GM12878 (cell line): ENCODE measurements at regions not wholly inside any gene's neighbourhood (a gene's known extent, or its start where the extent isn't known, plus 50 kb on each side); places are given as distances from the start of the nearest gene placed in this dataset.

Experiments
- ATAC-seq: fragments of 200-7000 bp; cut with Tn5 transposase; 3 replicates; pipeline ENCODE4 v1.9.1; 2020; ENCODE audit warnings: mild to moderate bottlenecking, moderate library complexity
- BruUV-seq: library from RNA; stranded (reverse); fragments of 400-500 nt; replicated peaks from 2 replicates; lab custom pipeline; 2021; lab: Mats Ljungman, UMichigan
- CTCF ChIA-PET: fragments of 300-600 bp; sonication (Branson Sonifier 250); formaldehyde crosslinking; extraction: SDS; loops from one replicate; lab custom pipeline; 2021; ENCODE audit warnings: inconsistent platforms; lab: Yijun Ruan, JAX
- POLR2A ChIA-PET: fragments of 350-600 bp; formaldehyde crosslinking; extraction: SDS; loops from one replicate; lab custom pipeline; 2021; ENCODE audit warnings: inconsistent platforms; lab: Charles Lee
- RAD21 ChIA-PET: fragments of 300-600 bp; sonication (Branson Sonifier 250); formaldehyde crosslinking; loops from one replicate; lab custom pipeline; 2023; ENCODE audit warnings: antibody characterized with exemption; ENCODE audit not compliant: unreplicated experiment; lab: Charles Lee
- SMC1A ChIA-PET: fragments of 300-600 bp; sonication (Branson Sonifier 250); formaldehyde crosslinking; loops from one replicate; lab custom pipeline; 2023; ENCODE audit not compliant: unreplicated experiment, uncharacterized antibody; lab: Charles Lee
- DNase-seq: peaks from one replicate; pipeline ENCODE4 v3.0.0-alpha.2; 2011; ENCODE audit warnings: low read depth, low spot score
- FAIRE-seq: peaks from 3 replicates; lab custom pipeline; 2011; peaks lifted over from hg19 to GRCh38; lab: Jason Lieb, UNC
- H2AFZ ChIP-seq: 2 replicates; pipeline ENCODE4 v1.6.0; 2011; ENCODE audit warnings: low read depth, low read length, control low read depth; ENCODE audit not compliant: control insufficient read depth
- H3K27ac ChIP-seq: 2 replicates; pipeline ENCODE4 v1.5.1; 2011; ENCODE audit warnings: control low read depth; ENCODE audit not compliant: control insufficient read depth, insufficient read depth
- H3K27me3 ChIP-seq, 2 experiments: replicated peaks in 1 of 2; 2 replicates each; pipeline versions ENCODE4 v1.6.0 to v1.6.1; 2011; ENCODE audit warnings: low read length in 1 of 2; ENCODE audit not compliant: control insufficient read depth in 2 of 2, insufficient read depth in 2 of 2
- H3K36me3 ChIP-seq, 2 experiments: 2 replicates each; pipeline ENCODE4 v1.5.1; 2011; ENCODE audit warnings: low read length in 1 of 2; ENCODE audit not compliant: control insufficient read depth in 2 of 2, insufficient read depth in 2 of 2
- H3K4me1 ChIP-seq: 2 replicates; pipeline ENCODE4 v1.6.1; 2011; ENCODE audit warnings: mild to moderate bottlenecking, low read length, moderate library complexity, mixed read lengths; ENCODE audit not compliant: control insufficient read depth, insufficient read depth
- H3K4me2 ChIP-seq: 2 replicates; pipeline ENCODE4 v1.6.0; 2011; ENCODE audit warnings: control low read depth; ENCODE audit not compliant: control insufficient read depth, insufficient read depth
- H3K4me3 ChIP-seq: fragments of 200-600 bp; sonication (generic); 2 replicates; pipeline ENCODE4 v1.5.1; 2016
- H3K79me2 ChIP-seq: 2 replicates; pipeline ENCODE4 v1.6.0; 2011; ENCODE audit warnings: low read length; ENCODE audit not compliant: control insufficient read depth, insufficient read depth
- H3K9ac ChIP-seq: 2 replicates; pipeline ENCODE4 v1.8.0; 2011; ENCODE audit warnings: low read length, control low read depth, mixed read lengths; ENCODE audit not compliant: control insufficient read depth, insufficient read depth
- H3K9me3 ChIP-seq: replicated peaks from 3 replicates; pipeline ENCODE4 v1.5.1; 2011; ENCODE audit warnings: mild to moderate bottlenecking, low read length; ENCODE audit not compliant: control insufficient read depth, insufficient read depth
- H4K20me1 ChIP-seq: 2 replicates; pipeline ENCODE4 v1.6.0; 2011; ENCODE audit not compliant: control insufficient read depth, insufficient read depth
- BMI1 ChIP-seq: fragments of 450-650 bp; IDR thresholded peaks from 2 replicates; pipeline ENCODE4 v1.6.1; 2016; ENCODE audit warnings: mild to moderate bottlenecking, moderate library complexity, borderline replicate concordance
- CEBPZ ChIP-seq: fragments of 150-350 bp; IDR thresholded peaks from 2 replicates; pipeline ENCODE4 v1.6.1; 2016; ENCODE audit warnings: low read depth, low read length
- CHD4 ChIP-seq: fragments of 200-600 bp; sonication (generic); IDR thresholded peaks from 2 replicates; pipeline ENCODE4 v1.6.1; 2016; ENCODE audit warnings: mild to moderate bottlenecking
- EP300 ChIP-seq, 2 experiments: fragments of 150-350 bp in 1 of 2; IDR thresholded peaks; 2 replicates each; pipeline ENCODE4 v1.6.1; 2011 to 2012; ENCODE audit warnings: low read depth in 2 of 2, low read length in 2 of 2, borderline replicate concordance in 1 of 2, improper control_type of control experiment in 1 of 2, inconsistent platforms in 1 of 2; ENCODE audit not compliant: control insufficient read depth in 1 of 2
- FOS ChIP-seq: IDR thresholded peaks from 3 replicates; pipeline ENCODE4 v1.6.1; 2011; ENCODE audit warnings: borderline replicate concordance; ENCODE audit not compliant: insufficient read length; ENCODE audit errors: extremely low read depth
- HDGF ChIP-seq: fragments of 450-650 bp; IDR thresholded peaks from 2 replicates; pipeline ENCODE4 v1.6.1; 2016; ENCODE audit warnings: antibody characterized with exemption
- MXI1 ChIP-seq: fragments of 150-350 bp; IDR thresholded peaks from 2 replicates; pipeline ENCODE4 v1.6.1; 2011; ENCODE audit warnings: low read depth, mild to moderate bottlenecking, inconsistent platforms, low read length, improper control_type of control experiment
- RAD51 ChIP-seq: fragments of 450-650 bp; IDR thresholded peaks from 2 replicates; pipeline ENCODE4 v1.6.1; 2016; ENCODE audit warnings: moderate library complexity, mild to moderate bottlenecking, inconsistent platforms
- RBBP5 ChIP-seq: fragments of 200-600 bp; sonication (generic); conservative IDR thresholded peaks from 2 replicates; pipeline ENCODE4 v1.6.1; 2016
- TCF3 ChIP-seq: IDR thresholded peaks from 2 replicates; pipeline ENCODE4 v1.6.1; 2012; ENCODE audit warnings: low read depth, mild to moderate bottlenecking, low read length, borderline replicate concordance; ENCODE audit not compliant: insufficient read depth
- ZBTB33 ChIP-seq: fragments of 450-650 bp; IDR thresholded peaks from 2 replicates; pipeline ENCODE4 v1.6.1; 2017; ENCODE audit warnings: mild to moderate bottlenecking
- ZBTB40 ChIP-seq: fragments of 450-650 bp; IDR thresholded peaks from 2 replicates; pipeline ENCODE4 v1.6.1; 2016; ENCODE audit warnings: mild to moderate bottlenecking, moderate library complexity, borderline replicate concordance
- WGBS: methylation state at CpG from one replicate; pipeline ENCODE4 v1.1.6; 2016; ENCODE audit warnings: low lambda C conversion rate; ENCODE audit not compliant: insufficient replicate concordance, insufficient coverage; ENCODE audit errors: missing lambda C conversion rate; 5-methylcytosine and 5-hydroxymethylcytosine counted together
- in situ Hi-C: fragments of 300-500 bp; cut with MboI; formaldehyde crosslinking; loops from 9 replicates; pipeline ENCODE4 v1.14.3; 2018; ENCODE audit warnings: mixed read lengths
- intact Hi-C: fragments of 100-400 bp; cut with micrococcal nuclease; formaldehyde crosslinking; loops from one replicate; pipeline ENCODE4 v1.14.2; 2022; ENCODE audit not compliant: unreplicated experiment

GRCh38 chr3:87390821-87391220 lies 114.4 kb upstream of the POU1F1 start (continued):
- TF ChIP-seq ZBTB40, result no peak
- no peak for TF ChIP-seq FOS
- no peak for TF ChIP-seq RBBP5
- TF ChIP-seq ZBTB33, result no peak

GRCh38 chr3:87390353-87390752 lies 114.0 kb upstream of the POU1F1 start:
- no peak overlapping the region for H3K4me3 ChIP-seq
- FAIRE-seq (no peak), ATAC-seq (no peak), DNase-seq (no peak)
- 8% methylated on average over 4 of the region's 4 CpGs for WGBS
- SMC1A ChIA-PET, result no interaction called here
- no TSS peak for BruUV-seq
- no peak overlapping the region for H3K4me2 ChIP-seq
- no peaks in the 10 kb centered on the region for H3K36me3 ChIP-seq
- no peaks in the 10 kb centered on the region for H3K4me1 ChIP-seq
- intact Hi-C loops (no loop called here), in situ Hi-C loops (no loop called here)
- POLR2A ChIA-PET, result no interaction called here
- H3K27me3 ChIP-seq, result no peaks in the 10 kb centered on the region
- RAD21 ChIA-PET, result no interaction called here
- no peak overlapping the region for H3K27ac ChIP-seq
- no peak overlapping the region for H3K9ac ChIP-seq
- CTCF ChIA-PET, result no interaction called here
- H4K20me1 ChIP-seq, result no peaks in the 10 kb centered on the region
- H2AFZ ChIP-seq, result no peak overlapping the region
- H3K9me3 ChIP-seq, result no peaks in the 10 kb centered on the region
- no peaks in the 10 kb centered on the region for H3K79me2 ChIP-seq
- TF ChIP-seq HDGF (no peak), MXI1 (no peak), CHD4 (no peak), EP300 (IDR thresholded peaks at IDR 0.05; ENCODE audit: borderline replicate concordance in 1 of 2, control insufficient read depth in 1 of 2, low read depth in 2 of 2, low read length in 2 of 2) (no peak), CEBPZ (no peak), TCF3 (no peak), RAD51 (no peak), BMI1 (no peak)
